Ecto neural progenitor cell (in vitro differentiated cells): ENCODE measurements at regions not wholly inside any gene's neighbourhood (a gene's known extent, or its start where the extent isn't known, plus 50 kb on each side); places are given as distances from the start of the nearest gene placed in this dataset.
"Not testable (repeated sequence)": the region's sequence is repeated elsewhere in the genome, so short reads cannot be mapped to it uniquely, and the experiment has no call there.

Source experiments
- DNase-seq: peaks from one replicate; pipeline ENCODE4 v3.0.0-alpha.2; 2018; ENCODE audit warnings: low spot score

GRCh38 chr14:104250175-104250574, 111.8 kb downstream of the KIF26A start:
- DNase-seq: no peak

GRCh38 chr14:104252256-104253215, 114.1 kb downstream of the KIF26A start:
- DNase-seq: no peak

- DNase-seq: no peak
These were observed 114.9 kb downstream of the KIF26A start for GRCh38 chr14:104253223-104253822.

GRCh38 chr14:104253901-104254353, 115.5 kb downstream of the KIF26A start:
- DNase-seq: no peak

- no peak for DNase-seq
These were observed 116.5 kb downstream of the KIF26A start for GRCh38 chr14:104254735-104255400.

GRCh38 chr14:104256025-104256424, 117.6 kb downstream of the KIF26A start:
- DNase-seq: no peak

- DNase-seq: no peak
These were observed 124.4 kb downstream of the KIF26A start for GRCh38 chr14:104262515-104263514.

GRCh38 chr14:104263675-104264358, 125.4 kb downstream of the KIF26A start:
- DNase-seq: peak; percentile 38

- DNase-seq: peak; percentile 37
These were observed 126.3 kb downstream of the KIF26A start for GRCh38 chr14:104264495-104265265.

- peak; percentile 43 for DNase-seq
These were observed 127.7 kb downstream of the KIF26A start for GRCh38 chr14:104265918-104266630.

- DNase-seq: peak; percentile 43
These were observed 128.5 kb downstream of the KIF26A start for GRCh38 chr14:104266631-104267575.

GRCh38 chr14:104267895-104268294, 129.5 kb downstream of the KIF26A start:
- peak; percentile 36 for DNase-seq

- no peak for DNase-seq
These were observed 129.9 kb downstream of the KIF26A start for GRCh38 chr14:104268295-104268694.

GRCh38 chr14:104268725-104269436, 130.5 kb downstream of the KIF26A start:
- peak; percentile 21 for DNase-seq

- not testable (repeated sequence) for DNase-seq
These were observed 131.3 kb downstream of the KIF26A start for GRCh38 chr14:104269511-104270241.

- no peak for DNase-seq
These were observed 133.0 kb downstream of the KIF26A start for GRCh38 chr14:104271391-104271790.

- DNase-seq: no peak
These were observed 136.4 kb downstream of the KIF26A start for GRCh38 chr14:104274806-104275205.
